Coronary artery (tissue), 2 donors: ENCODE measurements at regions not wholly inside any gene's neighbourhood (a gene's known extent, or its start where the extent isn't known, plus 50 kb on each side); places are given as distances from the start of the nearest gene placed in this dataset.

Source experiments
- DNase-seq: peaks from one replicate; pipeline ENCODE4 v3.0.0-alpha.2; 2017; ENCODE audit warnings: low spot score
- H3K27ac ChIP-seq, 2 donors: fragments of 200-600 bp; sonication (generic); one replicate each; pipeline ENCODE4 v1.5.1; 2016 to 2019
- H3K4me3 ChIP-seq: fragments of 200-600 bp; sonication (generic); 2 replicates; pipeline ENCODE4 v1.5.1; 2016; ENCODE audit warnings: mild to moderate bottlenecking, moderate library complexity
- TF ChIP-seq, protein P1 (sequence below): fragments of 200-600 bp; sonication (generic); IDR thresholded peaks from one replicate; pipeline ENCODE4 v1.5.1; 2019; ENCODE audit warnings: antibody characterized with exemption

DNA sequence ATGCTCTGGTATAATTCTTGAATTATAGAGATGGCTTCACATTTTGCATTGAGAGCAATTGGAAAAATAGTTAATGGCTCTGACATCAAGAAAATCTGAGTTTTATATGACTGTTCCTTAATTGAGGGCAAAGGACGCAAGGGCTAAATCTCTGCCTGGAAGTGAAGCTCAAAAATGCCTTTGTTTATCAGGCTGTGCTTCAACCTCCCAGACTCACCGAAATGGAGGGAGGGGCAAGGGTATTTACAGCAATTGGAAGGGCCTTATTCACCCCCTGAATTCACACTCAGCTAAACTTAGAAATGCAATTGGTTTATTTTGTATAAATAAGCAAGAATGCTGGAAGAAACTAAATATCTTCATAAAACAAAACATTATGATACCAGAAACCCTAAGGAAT is 737.2 kb upstream of the MMS22L start:
- Histone ChIP-seq H3K4me3 (no peak overlapping the region), H3K27ac (no peak overlapping the region)
- no peak for DNase-seq
- TF ChIP-seq, protein P1, sequence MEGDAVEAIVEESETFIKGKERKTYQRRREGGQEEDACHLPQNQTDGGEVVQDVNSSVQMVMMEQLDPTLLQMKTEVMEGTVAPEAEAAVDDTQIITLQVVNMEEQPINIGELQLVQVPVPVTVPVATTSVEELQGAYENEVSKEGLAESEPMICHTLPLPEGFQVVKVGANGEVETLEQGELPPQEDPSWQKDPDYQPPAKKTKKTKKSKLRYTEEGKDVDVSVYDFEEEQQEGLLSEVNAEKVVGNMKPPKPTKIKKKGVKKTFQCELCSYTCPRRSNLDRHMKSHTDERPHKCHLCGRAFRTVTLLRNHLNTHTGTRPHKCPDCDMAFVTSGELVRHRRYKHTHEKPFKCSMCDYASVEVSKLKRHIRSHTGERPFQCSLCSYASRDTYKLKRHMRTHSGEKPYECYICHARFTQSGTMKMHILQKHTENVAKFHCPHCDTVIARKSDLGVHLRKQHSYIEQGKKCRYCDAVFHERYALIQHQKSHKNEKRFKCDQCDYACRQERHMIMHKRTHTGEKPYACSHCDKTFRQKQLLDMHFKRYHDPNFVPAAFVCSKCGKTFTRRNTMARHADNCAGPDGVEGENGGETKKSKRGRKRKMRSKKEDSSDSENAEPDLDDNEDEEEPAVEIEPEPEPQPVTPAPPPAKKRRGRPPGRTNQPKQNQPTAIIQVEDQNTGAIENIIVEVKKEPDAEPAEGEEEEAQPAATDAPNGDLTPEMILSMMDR, result no peak

DNA sequence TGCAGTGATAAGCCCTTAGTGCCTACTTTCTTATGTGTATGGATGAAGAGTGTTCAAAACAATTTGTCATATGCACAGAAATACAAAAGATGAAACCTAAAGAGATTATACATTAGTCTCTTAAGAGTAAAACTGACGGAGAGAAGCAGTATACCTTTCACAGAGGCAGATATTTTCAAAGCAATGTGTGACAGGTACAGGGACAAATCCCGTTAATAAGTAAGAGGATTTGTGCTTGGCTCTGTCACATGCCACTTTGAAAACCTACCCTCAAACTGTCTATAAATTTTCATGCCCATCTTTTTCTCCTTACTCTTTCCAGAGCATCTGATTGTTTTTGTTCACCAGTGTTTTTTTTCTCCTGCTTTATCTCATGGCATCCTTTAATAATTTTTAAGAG is 741.3 kb upstream of the MMS22L start:
- TF ChIP-seq, protein P1, result no peak
- H3K27ac ChIP-seq, result no peak overlapping the region
- DNase-seq, result no peak

DNA sequence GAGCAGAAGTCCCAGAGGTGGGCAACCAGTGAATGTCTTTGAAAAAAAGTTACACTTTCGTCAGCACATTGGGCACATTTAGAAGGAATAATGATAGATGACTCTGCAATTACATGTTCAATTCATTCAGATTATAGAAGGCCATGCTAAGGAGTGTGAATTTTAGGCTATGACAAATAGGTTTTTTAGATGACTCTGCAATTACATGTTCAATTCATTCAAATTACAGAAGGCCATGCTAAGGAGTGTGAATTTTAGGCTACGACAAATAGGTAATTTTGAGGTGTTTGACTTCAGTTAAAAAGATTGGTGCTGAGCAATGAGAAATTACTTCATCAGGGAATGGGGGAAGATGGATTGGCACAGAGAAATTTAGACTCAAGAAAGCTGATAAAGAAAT is 744.9 kb upstream of the MMS22L start:
- TF ChIP-seq, protein P1, result no peak
- no peak for DNase-seq
- Histone ChIP-seq H3K4me3 (no peak overlapping the region), H3K27ac (no peak overlapping the region)

More for the DNA sequence above, 741.3 kb upstream of the MMS22L start:
- no peak overlapping the region for H3K4me3 ChIP-seq

DNA sequence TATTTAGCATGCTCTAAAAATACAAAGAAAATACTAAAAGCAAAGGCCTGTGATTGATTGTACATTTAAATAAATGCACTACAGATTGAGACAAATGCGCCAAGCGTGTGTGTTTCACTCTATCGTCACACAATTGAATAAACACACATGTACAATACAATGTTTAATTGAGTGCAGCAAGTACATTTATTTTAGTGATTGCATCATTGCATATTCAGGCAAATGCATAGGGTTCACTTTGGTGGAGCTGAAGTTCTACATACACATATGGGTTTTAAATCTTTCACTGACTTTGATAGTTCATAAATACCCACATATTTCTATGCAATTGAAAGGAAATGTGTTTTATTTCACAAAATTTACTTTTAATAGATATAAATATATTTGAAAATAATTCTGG is 750.6 kb upstream of the MMS22L start:
- H3K27ac ChIP-seq, result no peak overlapping the region
- DNase-seq, result no peak
- TF ChIP-seq, protein P1, result no peak
- no peak overlapping the region for H3K4me3 ChIP-seq

DNA sequence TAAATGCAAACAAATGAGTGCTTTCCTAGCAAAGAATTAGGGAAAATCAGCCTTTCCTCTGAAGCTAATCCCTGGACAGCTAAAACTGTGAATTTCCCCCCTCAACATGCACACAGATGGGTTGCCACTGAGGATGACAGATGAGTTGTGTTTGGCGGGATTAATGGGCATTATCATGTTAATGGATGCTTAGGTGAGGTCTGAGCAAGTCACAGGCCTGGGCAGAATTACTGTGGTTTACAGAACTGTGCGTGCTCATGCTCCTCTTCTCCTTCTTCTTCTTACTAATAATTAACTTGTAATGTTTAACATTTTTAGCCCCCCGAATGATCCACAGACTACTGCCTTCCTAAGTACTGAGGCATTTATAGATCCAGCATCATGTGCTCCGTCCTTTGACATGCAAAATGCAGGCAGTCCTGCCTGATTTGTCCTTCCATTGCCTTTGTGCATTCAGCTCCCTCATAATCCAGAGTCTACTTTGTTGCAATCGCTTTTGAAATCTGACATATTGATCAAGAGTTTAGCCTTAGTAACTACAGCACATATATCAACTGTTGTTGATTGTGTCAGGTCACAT is 753.4 kb upstream of the MMS22L start:
- no peak for DNase-seq
- TF ChIP-seq, protein P1, result no peak

DNA sequence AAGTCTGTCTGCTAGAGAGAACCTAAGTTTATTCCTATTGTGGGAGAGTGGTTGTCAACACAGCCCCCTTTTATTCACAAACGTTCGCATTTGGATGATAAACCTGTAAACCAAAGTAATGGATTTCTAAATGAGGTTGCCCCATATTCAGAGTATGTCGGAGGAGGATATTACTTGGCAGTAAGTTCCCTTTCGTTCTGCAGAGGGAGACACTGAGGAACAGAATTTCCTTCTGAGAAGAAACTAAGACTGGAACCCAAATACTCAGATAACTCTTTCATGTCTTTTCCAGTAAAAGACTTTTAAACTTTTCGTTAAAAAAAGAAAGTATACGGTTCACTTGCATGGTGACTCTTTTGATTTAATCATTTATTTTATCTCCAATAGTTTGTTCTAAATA is 754.6 kb upstream of the MMS22L start:
- TF ChIP-seq, protein P1, result no peak

More for the DNA sequence above, 753.4 kb upstream of the MMS22L start:
- Histone ChIP-seq H3K27ac (no peak overlapping the region), H3K4me3 (no peak overlapping the region)

DNA sequence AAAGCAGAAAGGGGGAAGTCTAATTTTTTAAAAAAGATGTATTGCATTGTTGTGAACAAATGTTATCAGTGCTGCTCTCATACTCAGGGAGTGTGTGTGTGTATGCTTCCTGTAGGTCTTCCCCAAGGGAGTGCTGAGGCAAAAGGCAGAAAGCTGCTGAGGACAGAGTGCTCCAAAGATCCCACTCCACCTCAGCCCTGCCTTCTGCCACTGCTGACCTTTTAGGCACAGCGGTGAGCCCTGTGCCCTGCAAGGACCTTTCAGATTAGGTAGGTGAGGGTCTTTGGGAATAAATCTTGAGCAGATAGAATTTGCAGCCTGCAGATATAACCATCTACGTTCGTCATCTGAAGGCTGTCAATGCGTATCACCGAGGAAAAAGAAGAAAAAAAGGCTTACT is 756.4 kb upstream of the MMS22L start:
- Histone ChIP-seq H3K27ac (no peak overlapping the region), H3K4me3 (no peak overlapping the region)
- no peak for DNase-seq
- TF ChIP-seq, protein P1, result no peak

More for the DNA sequence above, 754.6 kb upstream of the MMS22L start:
- H3K27ac ChIP-seq, result no peak overlapping the region
- DNase-seq, result no peak
- H3K4me3 ChIP-seq, result no peak overlapping the region
